T-helper 1 cell treated with Interleukin-12 subunit alpha and Interleukin-12 subunit beta and Interleukin-4 antibody, amounts not matched to agents 30 μg/mL and 1 μg/mL, for 36 hours (primary cell): ENCODE measurements at regions not wholly inside any gene's neighbourhood (a gene's known extent, or its start where the extent isn't known, plus 50 kb on each side); places are given as distances from the start of the nearest gene placed in this dataset.

Experiments
- H3K27ac Mint-ChIP-seq: one replicate; pipeline ENCODE4 v1.8.0; 2021; ENCODE audit warnings: mild to moderate bottlenecking, mixed read lengths
- H3K27me3 Mint-ChIP-seq: one replicate; pipeline ENCODE4 v1.8.0; 2021; ENCODE audit warnings: low read depth, mixed read lengths
- H3K36me3 Mint-ChIP-seq: one replicate; pipeline ENCODE4 v1.8.0; 2021; ENCODE audit warnings: low read depth, mixed read lengths
- H3K4me1 Mint-ChIP-seq: one replicate; pipeline ENCODE4 v1.8.0; 2021; ENCODE audit warnings: low read depth, mixed read lengths
- H3K4me3 Mint-ChIP-seq: one replicate; pipeline ENCODE4 v1.8.0; 2021; ENCODE audit warnings: mild to moderate bottlenecking, moderate library complexity, mixed read lengths
- H3K9me3 Mint-ChIP-seq: one replicate; pipeline ENCODE4 v1.8.0; 2021; ENCODE audit warnings: mixed read lengths

GRCh38 chr2:126476691-126477090 is 179.3 kb upstream of the GYPC start:
- Mint-ChIP-seq H3K4me1 (no peaks in the 10 kb centered on the region), H3K27ac (no peak overlapping the region), H3K27me3 (no peaks in the 10 kb centered on the region), H3K4me3 (no peak overlapping the region), H3K36me3 (no peaks in the 10 kb centered on the region), H3K9me3 (no peaks in the 10 kb centered on the region)

DNA sequence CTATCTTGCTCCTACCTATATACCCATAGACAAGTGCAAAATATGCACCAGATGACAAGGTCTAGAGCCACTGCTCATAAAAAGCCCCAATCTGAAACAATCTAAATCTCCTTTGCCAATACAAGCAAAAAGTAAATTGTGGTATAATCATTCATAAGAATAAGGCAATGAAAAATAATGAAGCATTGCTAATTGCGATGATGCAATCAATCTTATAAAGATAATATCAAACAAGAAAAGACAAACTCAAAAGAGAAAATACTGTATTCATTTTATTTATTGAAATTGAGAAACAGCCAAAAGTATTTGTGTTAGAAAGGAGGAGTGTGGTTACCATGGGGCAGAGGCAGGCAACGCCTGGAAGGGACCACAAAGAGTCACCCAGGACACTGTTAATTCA is 175.9 kb upstream of the GYPC start:
- Mint-ChIP-seq H3K4me3 (no peak overlapping the region), H3K27me3 (no peaks in the 10 kb centered on the region), H3K9me3 (no peaks in the 10 kb centered on the region), H3K27ac (no peak overlapping the region), H3K4me1 (no peaks in the 10 kb centered on the region), H3K36me3 (no peaks in the 10 kb centered on the region)

DNA sequence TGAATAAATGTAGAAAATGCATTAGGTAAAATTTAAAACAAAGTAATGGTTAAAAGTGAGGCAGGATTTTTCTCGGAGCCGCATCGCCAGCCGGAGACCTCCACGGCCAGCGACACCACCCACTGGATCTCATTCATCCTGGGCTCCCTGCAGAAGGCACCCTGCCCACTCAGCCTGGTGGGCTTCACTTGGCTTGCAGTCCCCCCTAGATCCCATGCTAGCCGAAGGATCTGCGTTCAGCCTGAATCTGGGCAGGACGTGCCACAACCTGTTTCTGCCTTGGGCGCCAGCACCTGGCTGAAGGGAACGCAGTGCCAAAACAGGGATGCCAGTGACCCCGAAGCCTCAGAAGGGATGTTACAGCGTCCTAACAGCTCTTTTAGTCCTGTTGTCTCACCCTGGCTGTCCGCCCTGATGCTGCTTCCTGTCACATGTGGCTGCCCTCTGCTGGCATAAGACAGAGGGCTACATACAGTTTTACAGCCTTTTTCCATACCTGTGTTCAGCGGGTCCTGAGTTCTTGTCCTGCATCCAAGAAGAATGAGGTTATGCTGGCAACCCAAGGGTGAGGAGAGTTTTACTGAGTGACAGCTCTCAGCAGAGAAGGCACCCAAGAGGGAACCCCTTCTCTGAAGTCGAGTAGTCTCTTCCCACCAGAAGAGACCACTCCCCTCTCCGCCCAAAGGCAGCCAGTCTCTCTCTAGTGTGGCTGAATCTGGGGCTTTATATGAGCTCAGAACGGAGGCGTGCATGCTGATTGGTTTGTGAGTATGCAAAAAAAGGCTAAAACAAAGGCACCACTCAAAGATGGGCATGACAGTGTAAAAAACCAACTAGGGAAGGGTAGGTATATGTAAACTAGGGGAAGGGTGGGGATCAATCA is 173.1 kb upstream of the GYPC start:
- no peaks in the 10 kb centered on the region for H3K4me1 Mint-ChIP-seq
- H3K36me3 Mint-ChIP-seq, result no peaks in the 10 kb centered on the region
- no peaks in the 10 kb centered on the region for H3K9me3 Mint-ChIP-seq
- H3K27ac Mint-ChIP-seq, result no peak overlapping the region
- no peaks in the 10 kb centered on the region for H3K27me3 Mint-ChIP-seq
- no peak overlapping the region for H3K4me3 Mint-ChIP-seq

DNA sequence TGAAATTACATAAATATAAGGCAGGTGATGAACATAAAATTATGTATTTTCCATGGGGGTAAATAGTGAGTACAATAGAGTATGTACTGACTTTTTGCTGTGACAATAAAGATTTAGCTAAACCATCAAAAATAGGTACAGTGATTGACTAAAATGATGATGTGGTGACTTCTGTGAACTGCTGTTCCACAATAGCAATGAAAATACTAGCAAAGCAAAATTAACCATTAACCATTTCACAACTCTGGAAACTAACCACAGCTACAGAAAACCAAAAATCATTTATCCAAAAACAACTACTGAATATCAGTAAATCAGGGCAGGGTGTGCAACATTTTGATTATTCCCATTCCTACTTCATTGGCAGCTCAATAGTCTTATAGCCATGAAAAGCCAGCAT is 161.4 kb upstream of the GYPC start:
- H3K27me3 Mint-ChIP-seq, result peaks cover 9% of the 10 kb centered on the region
- no peaks in the 10 kb centered on the region for H3K36me3 Mint-ChIP-seq
- H3K4me1 Mint-ChIP-seq, result no peaks in the 10 kb centered on the region
- peaks cover 12% of the 10 kb centered on the region for H3K9me3 Mint-ChIP-seq
- H3K27ac Mint-ChIP-seq, result no peak overlapping the region
- H3K4me3 Mint-ChIP-seq, result no peak overlapping the region

GRCh38 chr2:126495189-126495588 is 160.8 kb upstream of the GYPC start:
- H3K27ac Mint-ChIP-seq, result no peak overlapping the region
- peaks cover 9% of the 10 kb centered on the region for H3K27me3 Mint-ChIP-seq
- no peaks in the 10 kb centered on the region for H3K4me1 Mint-ChIP-seq
- H3K4me3 Mint-ChIP-seq, result no peak overlapping the region
- peaks cover 12% of the 10 kb centered on the region for H3K9me3 Mint-ChIP-seq
- H3K36me3 Mint-ChIP-seq, result no peaks in the 10 kb centered on the region

GRCh38 chr2:126496493-126496892 is 159.5 kb upstream of the GYPC start:
- H3K27ac Mint-ChIP-seq, result no peak overlapping the region
- H3K4me1 Mint-ChIP-seq, result no peaks in the 10 kb centered on the region
- peaks cover 9% of the 10 kb centered on the region for H3K27me3 Mint-ChIP-seq
- H3K36me3 Mint-ChIP-seq, result no peaks in the 10 kb centered on the region
- no peak overlapping the region for H3K4me3 Mint-ChIP-seq
- H3K9me3 Mint-ChIP-seq, result peaks cover 12% of the 10 kb centered on the region

- H3K36me3 Mint-ChIP-seq, result no peaks in the 10 kb centered on the region
- H3K9me3 Mint-ChIP-seq, result no peaks in the 10 kb centered on the region
- no peak overlapping the region for H3K4me3 Mint-ChIP-seq
- H3K27me3 Mint-ChIP-seq, result no peaks in the 10 kb centered on the region
- no peaks in the 10 kb centered on the region for H3K4me1 Mint-ChIP-seq
- no peak overlapping the region for H3K27ac Mint-ChIP-seq
Observed at GRCh38 chr2:126503476-126503875, 152.5 kb upstream of the GYPC start.

- Mint-ChIP-seq H3K27me3 (no peaks in the 10 kb centered on the region), H3K36me3 (no peaks in the 10 kb centered on the region), H3K4me3 (no peak overlapping the region), H3K4me1 (no peaks in the 10 kb centered on the region), H3K9me3 (no peaks in the 10 kb centered on the region), H3K27ac (no peak overlapping the region)
Observed at GRCh38 chr2:126504949-126505348, 151.0 kb upstream of the GYPC start.

DNA sequence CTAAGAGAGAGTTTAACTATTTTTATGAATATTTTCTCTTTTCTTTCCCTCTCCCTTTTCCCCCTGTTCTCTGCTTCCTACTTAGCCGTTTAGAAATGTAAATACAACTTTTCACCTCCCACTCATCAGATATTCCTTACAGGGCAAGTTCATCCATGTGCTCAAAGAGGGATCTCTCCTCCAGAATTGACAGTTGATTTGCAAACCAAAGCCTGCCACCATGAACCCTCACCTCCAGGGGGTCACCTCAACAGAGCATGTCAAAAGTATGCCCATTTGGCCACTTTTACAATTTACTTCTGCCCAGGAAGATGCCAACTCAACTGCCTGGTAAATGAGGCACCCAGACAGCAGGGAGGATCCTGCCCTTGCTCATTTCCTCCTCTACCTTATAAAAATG is 149.2 kb upstream of the GYPC start:
- Mint-ChIP-seq H3K36me3 (no peaks in the 10 kb centered on the region), H3K4me1 (no peaks in the 10 kb centered on the region), H3K9me3 (no peaks in the 10 kb centered on the region), H3K4me3 (no peak overlapping the region), H3K27me3 (no peaks in the 10 kb centered on the region), H3K27ac (no peak overlapping the region)

GRCh38 chr2:126507425-126507911 is 148.5 kb upstream of the GYPC start:
- Mint-ChIP-seq H3K4me3 (no peak overlapping the region), H3K36me3 (no peaks in the 10 kb centered on the region), H3K4me1 (no peaks in the 10 kb centered on the region), H3K27me3 (no peaks in the 10 kb centered on the region), H3K9me3 (no peaks in the 10 kb centered on the region), H3K27ac (no peak overlapping the region)

GRCh38 chr2:126510356-126510755 is 145.6 kb upstream of the GYPC start:
- Mint-ChIP-seq H3K4me3 (no peak overlapping the region), H3K27me3 (no peaks in the 10 kb centered on the region), H3K36me3 (no peaks in the 10 kb centered on the region), H3K27ac (no peak overlapping the region), H3K4me1 (no peaks in the 10 kb centered on the region), H3K9me3 (no peaks in the 10 kb centered on the region)

DNA sequence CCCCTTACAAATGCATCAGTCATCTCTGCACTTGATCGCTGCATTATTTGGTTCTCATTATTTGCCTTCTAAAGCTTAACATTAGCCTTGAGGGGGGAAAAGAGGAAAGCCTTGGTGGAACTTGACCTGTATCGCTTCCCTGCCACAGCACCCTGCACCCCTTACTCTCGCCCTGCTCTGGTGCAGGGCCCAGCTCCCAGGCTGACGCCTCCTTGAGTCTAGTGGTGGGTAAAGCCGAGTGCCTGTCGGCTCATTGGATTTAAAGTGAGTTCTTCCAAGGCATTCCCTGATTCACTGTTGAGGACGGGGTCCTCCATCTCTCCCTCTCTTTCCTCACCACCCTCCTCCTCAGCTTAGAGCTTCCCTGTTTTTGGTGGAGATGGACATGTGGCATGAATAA is 145.0 kb upstream of the GYPC start:
- Mint-ChIP-seq H3K36me3 (no peaks in the 10 kb centered on the region), H3K27me3 (no peaks in the 10 kb centered on the region), H3K27ac (no peak overlapping the region), H3K4me3 (no peak overlapping the region), H3K9me3 (no peaks in the 10 kb centered on the region), H3K4me1 (no peaks in the 10 kb centered on the region)

DNA sequence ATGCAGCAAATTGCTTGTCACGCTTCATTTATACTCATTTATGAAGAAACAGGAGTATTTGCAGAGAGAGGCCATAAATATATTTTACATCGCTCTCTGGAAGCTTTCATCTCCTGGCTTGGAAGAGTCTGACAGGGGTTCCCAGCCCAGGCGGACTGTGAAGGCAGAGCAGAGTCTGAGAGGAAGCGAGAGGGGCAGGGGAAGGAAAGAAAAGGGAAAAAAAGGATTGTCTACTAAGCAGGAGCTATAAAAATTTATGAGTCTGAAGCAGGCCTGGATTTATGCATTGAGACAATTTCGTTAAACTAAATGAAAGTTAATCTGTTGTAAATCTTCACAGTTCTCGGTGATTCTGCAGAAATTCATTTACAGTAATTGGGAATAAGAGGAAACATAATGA is 143.9 kb upstream of the GYPC start:
- Mint-ChIP-seq H3K9me3 (no peaks in the 10 kb centered on the region), H3K27ac (no peak overlapping the region), H3K4me1 (no peaks in the 10 kb centered on the region), H3K4me3 (no peak overlapping the region), H3K36me3 (no peaks in the 10 kb centered on the region), H3K27me3 (no peaks in the 10 kb centered on the region)

GRCh38 chr2:126513033-126513432 is 142.9 kb upstream of the GYPC start:
- no peaks in the 10 kb centered on the region for H3K27me3 Mint-ChIP-seq
- no peaks in the 10 kb centered on the region for H3K4me1 Mint-ChIP-seq
- H3K36me3 Mint-ChIP-seq, result no peaks in the 10 kb centered on the region
- H3K4me3 Mint-ChIP-seq, result no peak overlapping the region
- H3K27ac Mint-ChIP-seq, result no peak overlapping the region
- no peaks in the 10 kb centered on the region for H3K9me3 Mint-ChIP-seq

DNA sequence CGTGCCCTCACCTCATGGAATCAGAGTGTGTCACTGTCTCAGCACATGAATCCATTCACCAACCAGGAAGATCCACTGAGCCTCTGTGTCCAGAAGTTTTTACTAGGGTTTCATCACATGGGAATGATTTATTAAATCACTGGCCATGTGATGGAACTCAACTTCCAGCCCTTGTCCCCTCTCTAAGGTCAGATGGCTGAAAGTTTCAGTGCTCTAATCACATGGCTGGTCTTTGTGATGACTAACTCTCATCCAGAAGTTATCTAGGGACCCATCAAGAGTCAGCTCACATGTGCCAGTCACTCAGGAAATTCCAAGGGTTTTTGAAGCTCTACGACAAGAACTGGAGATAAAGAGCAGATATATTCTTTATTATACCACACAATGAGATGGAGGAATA is 140.5 kb upstream of the GYPC start:
- H3K4me1 Mint-ChIP-seq, result no peaks in the 10 kb centered on the region
- no peak overlapping the region for H3K27ac Mint-ChIP-seq
- H3K27me3 Mint-ChIP-seq, result no peaks in the 10 kb centered on the region
- H3K36me3 Mint-ChIP-seq, result no peaks in the 10 kb centered on the region
- H3K9me3 Mint-ChIP-seq, result no peaks in the 10 kb centered on the region
- H3K4me3 Mint-ChIP-seq, result no peak overlapping the region
